Fibroblast of lung (primary cell): ENCODE measurements at regions not wholly inside any gene's neighbourhood (a gene's known extent, or its start where the extent isn't known, plus 50 kb on each side); places are given as distances from the start of the nearest gene placed in this dataset.

ENCODE experiments used
- DNase-seq, 2 donors: peaks; one replicate each; pipeline versions ENCODE4 v3.0.0 to v3.0.0-alpha.2; 2010; ENCODE audit warnings: low read depth in 2 of 2
- H2AFZ ChIP-seq: 2 replicates; pipeline ENCODE4 v1.5.1; 2012; ENCODE audit warnings: low read length, control low read depth, inconsistent platforms
- H3K27ac ChIP-seq: 2 replicates; pipeline ENCODE4 v1.5.1; 2011; ENCODE audit warnings: low read length, control low read depth; ENCODE audit not compliant: insufficient read depth
- H3K27me3 ChIP-seq: 2 replicates; pipeline ENCODE4 v1.5.1; 2011; ENCODE audit warnings: mild to moderate bottlenecking, low read length; ENCODE audit not compliant: control insufficient read depth, insufficient read depth
- H3K36me3 ChIP-seq: 2 replicates; pipeline ENCODE4 v1.5.1; 2011; ENCODE audit warnings: low read length; ENCODE audit not compliant: control insufficient read depth, insufficient read depth
- H3K4me1 ChIP-seq: 2 replicates; pipeline ENCODE4 v1.5.1; 2011; ENCODE audit warnings: low read length; ENCODE audit not compliant: control insufficient read depth, insufficient read depth; ENCODE audit errors: extremely low read depth
- H3K4me2 ChIP-seq: 2 replicates; pipeline ENCODE4 v1.5.1; 2011; ENCODE audit warnings: low read length, control low read depth; ENCODE audit not compliant: insufficient read depth; ENCODE audit errors: extremely low read depth
- H3K4me3 ChIP-seq, 4 experiments: fragments of 200-600 bp in 1 of 4; sonication (generic) in 1 of 4; replicated peaks in 1 of 4; 2 replicates each; pipeline ENCODE4 v1.5.1; 2011 to 2016; ENCODE audit warnings: low read length in 4 of 4, low read depth in 3 of 4, mild to moderate bottlenecking in 3 of 4, control low read depth in 2 of 4, inconsistent platforms in 1 of 4, mixed read lengths in 1 of 4; ENCODE audit not compliant: insufficient read depth in 1 of 4; ENCODE audit errors: control extremely low read depth in 1 of 4
- H3K79me2 ChIP-seq: 2 replicates; pipeline ENCODE4 v1.5.1; 2012; ENCODE audit warnings: mild to moderate bottlenecking, low read length, inconsistent platforms; ENCODE audit not compliant: control insufficient read depth, insufficient read depth
- H3K9ac ChIP-seq: 2 replicates; pipeline ENCODE4 v1.5.1; 2011; ENCODE audit warnings: mild to moderate bottlenecking, low read length, control low read depth; ENCODE audit not compliant: insufficient read depth
- H3K9me3 ChIP-seq: 2 replicates; pipeline ENCODE4 v1.5.1; 2012; ENCODE audit warnings: low read depth, low read length; ENCODE audit not compliant: control insufficient read depth, insufficient read depth
- H4K20me1 ChIP-seq: 2 replicates; pipeline ENCODE4 v1.5.1; 2011; ENCODE audit warnings: low read length; ENCODE audit not compliant: control insufficient read depth, insufficient read depth; ENCODE audit errors: extremely low read depth
- EZH2 ChIP-seq: IDR thresholded peaks from 2 replicates; pipeline ENCODE4 v1.5.1; 2012; ENCODE audit warnings: low read length, control low read depth, mild to moderate bottlenecking; ENCODE audit errors: missing control alignments
- TF ChIP-seq, protein P1 (sequence below), 2 donors: IDR thresholded peaks in 1 of 2; conservative IDR thresholded peaks in 1 of 2; 1 replicate in 1 of 2; 2 replicates in 1 of 2; pipeline ENCODE4 v1.5.1; 2011 to 2012; ENCODE audit warnings: low read length in 2 of 2, control low read depth in 1 of 2, inconsistent platforms in 1 of 2, low read depth in 1 of 2, mild to moderate bottlenecking in 1 of 2

DNA sequence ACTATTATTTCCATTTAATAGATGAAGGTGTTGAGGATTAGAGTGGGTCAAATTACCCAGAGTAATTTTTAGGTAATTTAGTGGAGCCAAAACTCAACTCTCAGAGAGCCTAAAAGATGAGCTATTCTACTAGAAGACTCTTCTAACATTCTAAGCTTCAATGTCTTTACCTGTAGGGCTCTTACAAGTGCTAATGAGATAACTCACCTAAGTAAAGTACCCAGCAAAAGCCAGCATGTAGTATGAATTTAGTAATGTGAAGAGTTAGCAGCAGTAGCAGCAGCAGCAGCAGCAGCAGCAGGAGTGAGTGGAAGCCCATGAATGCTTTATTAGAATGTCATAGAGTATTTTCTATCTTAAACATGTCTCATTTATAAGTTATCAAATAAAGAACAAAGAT lies 1239.2 kb downstream of the FAM181B start:
- no peaks in the 10 kb centered on the region for H3K36me3 ChIP-seq
- H3K27ac ChIP-seq, result no peak overlapping the region
- DNase-seq, result no peak
- H3K4me1 ChIP-seq, result no peaks in the 10 kb centered on the region
- no peaks in the 10 kb centered on the region for H3K9me3 ChIP-seq
- H4K20me1 ChIP-seq, result no peaks in the 10 kb centered on the region
- no peak overlapping the region for H3K4me2 ChIP-seq
- no peak overlapping the region for H2AFZ ChIP-seq
- H3K9ac ChIP-seq, result no peak overlapping the region
- H3K27me3 ChIP-seq, result no peaks in the 10 kb centered on the region
- TF ChIP-seq EZH2, result no peak
- TF ChIP-seq, protein P1, sequence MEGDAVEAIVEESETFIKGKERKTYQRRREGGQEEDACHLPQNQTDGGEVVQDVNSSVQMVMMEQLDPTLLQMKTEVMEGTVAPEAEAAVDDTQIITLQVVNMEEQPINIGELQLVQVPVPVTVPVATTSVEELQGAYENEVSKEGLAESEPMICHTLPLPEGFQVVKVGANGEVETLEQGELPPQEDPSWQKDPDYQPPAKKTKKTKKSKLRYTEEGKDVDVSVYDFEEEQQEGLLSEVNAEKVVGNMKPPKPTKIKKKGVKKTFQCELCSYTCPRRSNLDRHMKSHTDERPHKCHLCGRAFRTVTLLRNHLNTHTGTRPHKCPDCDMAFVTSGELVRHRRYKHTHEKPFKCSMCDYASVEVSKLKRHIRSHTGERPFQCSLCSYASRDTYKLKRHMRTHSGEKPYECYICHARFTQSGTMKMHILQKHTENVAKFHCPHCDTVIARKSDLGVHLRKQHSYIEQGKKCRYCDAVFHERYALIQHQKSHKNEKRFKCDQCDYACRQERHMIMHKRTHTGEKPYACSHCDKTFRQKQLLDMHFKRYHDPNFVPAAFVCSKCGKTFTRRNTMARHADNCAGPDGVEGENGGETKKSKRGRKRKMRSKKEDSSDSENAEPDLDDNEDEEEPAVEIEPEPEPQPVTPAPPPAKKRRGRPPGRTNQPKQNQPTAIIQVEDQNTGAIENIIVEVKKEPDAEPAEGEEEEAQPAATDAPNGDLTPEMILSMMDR (conservative IDR thresholded peaks at IDR 0.05 in 1 of 2, IDR thresholded peaks at IDR 0.05 in 1 of 2; ENCODE audit: low read depth in 1 of 2, low read length in 2 of 2), result no peak
- H3K4me3 ChIP-seq, result no peak overlapping the region
- H3K79me2 ChIP-seq, result no peaks in the 10 kb centered on the region

DNA sequence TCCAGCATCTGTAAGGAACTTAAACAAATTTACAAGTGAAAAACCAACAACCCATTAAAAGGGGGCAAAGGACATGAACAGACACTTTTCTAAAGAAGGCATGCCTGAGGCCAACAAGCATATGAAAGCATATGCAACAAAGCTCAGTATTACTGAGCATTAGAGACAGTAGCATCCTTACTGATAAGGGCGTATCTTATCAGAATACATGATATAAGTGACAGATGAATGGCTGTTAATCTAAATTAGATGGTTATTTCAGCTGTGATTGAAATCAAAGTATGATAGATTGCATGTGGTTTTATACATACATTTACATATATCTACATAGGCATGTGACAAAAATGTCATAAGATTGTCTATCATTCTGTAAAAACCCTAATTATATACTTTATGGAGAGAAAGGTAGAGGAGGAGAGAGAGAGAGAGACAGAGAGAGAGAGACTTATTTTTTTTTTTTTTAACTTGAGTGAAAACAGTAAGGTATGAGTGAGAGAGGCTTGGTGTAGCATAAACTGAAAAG lies 1240.7 kb downstream of the FAM181B start:
- DNase-seq, result no peak
- no peaks in the 10 kb centered on the region for H4K20me1 ChIP-seq
- TF ChIP-seq EZH2, result no peak
- TF ChIP-seq, protein P1 (conservative IDR thresholded peaks at IDR 0.05 in 1 of 2, IDR thresholded peaks at IDR 0.05 in 1 of 2; ENCODE audit: low read depth in 1 of 2, low read length in 2 of 2), result no peak

DNA sequence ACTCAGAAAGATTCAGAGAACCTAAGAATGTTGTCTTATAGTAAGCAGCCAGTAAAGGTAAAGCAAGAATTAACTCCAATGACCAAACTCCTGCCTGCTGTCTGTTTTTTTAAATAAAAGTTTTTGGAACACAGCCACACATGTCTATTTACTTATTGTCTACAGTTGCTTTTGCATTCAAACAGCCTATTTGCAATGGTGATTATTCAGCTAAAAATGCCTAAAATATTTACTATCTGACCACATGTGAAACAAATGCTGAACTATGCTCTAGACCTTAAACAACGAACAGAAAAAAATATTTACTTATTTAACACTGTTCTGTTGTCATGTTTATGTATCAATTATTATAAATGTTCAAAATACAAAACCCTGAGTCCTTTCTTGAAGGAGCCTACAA lies 1246.6 kb downstream of the FAM181B start:
- TF ChIP-seq, protein P1 (conservative IDR thresholded peaks at IDR 0.05 in 1 of 2, IDR thresholded peaks at IDR 0.05 in 1 of 2; ENCODE audit: low read depth in 1 of 2, low read length in 2 of 2), result no peak
- no peak for TF ChIP-seq EZH2
- no peaks in the 10 kb centered on the region for H3K27me3 ChIP-seq
- no peaks in the 10 kb centered on the region for H3K36me3 ChIP-seq
- H3K27ac ChIP-seq, result no peak overlapping the region
- DNase-seq, result no peak
- H3K4me3 ChIP-seq, result no peak overlapping the region
- no peaks in the 10 kb centered on the region for H3K79me2 ChIP-seq
- H3K9me3 ChIP-seq, result no peaks in the 10 kb centered on the region
- no peak overlapping the region for H2AFZ ChIP-seq
- H3K4me2 ChIP-seq, result no peak overlapping the region
- H3K4me1 ChIP-seq, result no peaks in the 10 kb centered on the region
- no peaks in the 10 kb centered on the region for H4K20me1 ChIP-seq
- no peak overlapping the region for H3K9ac ChIP-seq

More for the DNA sequence above, 1240.7 kb downstream of the FAM181B start:
- H3K27me3 ChIP-seq, result no peaks in the 10 kb centered on the region
- no peak overlapping the region for H3K9ac ChIP-seq
- no peaks in the 10 kb centered on the region for H3K4me1 ChIP-seq
- no peaks in the 10 kb centered on the region for H3K9me3 ChIP-seq
- no peak overlapping the region for H3K27ac ChIP-seq
- H3K36me3 ChIP-seq, result no peaks in the 10 kb centered on the region
- H3K4me3 ChIP-seq, result no peak overlapping the region
- H3K79me2 ChIP-seq, result no peaks in the 10 kb centered on the region
- no peak overlapping the region for H3K4me2 ChIP-seq
- no peak overlapping the region for H2AFZ ChIP-seq
